SH-SY5Y (cell line): ENCODE measurements at regions not wholly inside any gene's neighbourhood (a gene's known extent, or its start where the extent isn't known, plus 50 kb on each side); places are given as distances from the start of the nearest gene placed in this dataset.

Source experiments
- GATA2 ChIP-seq: IDR thresholded peaks from 2 replicates; pipeline ENCODE4 v1.6.1; 2011; ENCODE audit warnings: mild to moderate bottlenecking, low read depth, low read length
- GATA3 ChIP-seq: IDR thresholded peaks from 2 replicates; pipeline ENCODE4 v1.6.1; 2011; ENCODE audit warnings: low read depth, mild to moderate bottlenecking, low read length, moderate library complexity

- TF ChIP-seq GATA3 (no peak), GATA2 (no peak)
Measured at GRCh38 chr5:118616281-118616680, 372.1 kb downstream of the DTWD2 start.
